ENCODE measurements at regions not wholly inside any gene's neighbourhood (a gene's known extent, or its start where the extent isn't known, plus 50 kb on each side); places are given as distances from the start of the nearest gene placed in this dataset.

DNA sequence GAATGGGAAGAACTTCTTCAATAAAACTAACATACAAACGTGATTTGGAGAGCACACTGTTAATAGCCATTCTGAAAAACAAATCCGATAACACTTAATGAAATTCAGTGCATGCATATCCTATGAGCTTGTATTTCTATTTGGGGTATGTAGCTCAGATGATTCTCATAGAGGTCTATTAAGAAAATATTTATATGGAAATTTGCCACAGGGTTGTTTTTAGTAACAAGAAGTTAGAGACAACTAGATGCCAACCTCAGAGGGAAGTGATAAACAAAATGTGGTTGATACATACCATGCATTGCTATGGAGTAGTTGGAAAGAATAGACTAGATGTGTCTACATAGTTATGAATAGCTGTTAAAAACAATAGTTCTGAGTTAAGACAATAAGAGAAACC lies 395.8 kb upstream of the MAGEB18 start:
- no peak overlapping the region for H4K91ac ChIP-seq (replicated peaks; ENCODE audit: insufficient read length, low read length)
- H3K23me2 ChIP-seq (ENCODE audit: low read depth, low read length): no peaks in the 10 kb centered on the region
- ChIA-PET POLR2A (ENCODE audit: partially characterized antibody) (no interaction called here), CTCF (ENCODE audit: partially characterized antibody) (no interaction called here)
- H2AK5ac ChIP-seq (ENCODE audit: low read depth, low read length): no peak overlapping the region
- no peak overlapping the region for H3K27ac ChIP-seq (ENCODE audit: low read depth, low read length)
- no peak overlapping the region for H2BK120ac ChIP-seq (replicated peaks; ENCODE audit: low read depth, low read length)
- H3K4me1 ChIP-seq (replicated peaks in 1 of 4; ENCODE audit: control insufficient read depth in 3 of 4, insufficient read depth in 4 of 4, low read length in 3 of 4): no peaks in the 10 kb centered on the region
- H3K36me3 ChIP-seq (ENCODE audit: control insufficient read depth in 2 of 4, insufficient read depth in 4 of 4, low read length in 3 of 4): no peaks in the 10 kb centered on the region
- H2BK5ac ChIP-seq (ENCODE audit: low read depth, low read length): no peak overlapping the region
- H2BK12ac ChIP-seq (ENCODE audit: low read depth, low read length): no peak overlapping the region
- H3K4me3 ChIP-seq (ENCODE audit: extremely low read depth in 1 of 4, insufficient read depth in 2 of 4, low read depth in 3 of 4, low read length in 4 of 4): no peak overlapping the region
- no peak overlapping the region for H3K56ac ChIP-seq (replicated peaks; ENCODE audit: insufficient read length, low read depth, low read length)
- H3K4ac ChIP-seq (replicated peaks; ENCODE audit: insufficient read length, low read depth, low read length): no peak overlapping the region
- no peak overlapping the region for H2BK15ac ChIP-seq (ENCODE audit: low read length)
- no peak overlapping the region for H3K4me2 ChIP-seq (ENCODE audit: insufficient read depth in 1 of 2, low read depth in 2 of 2, low read length in 2 of 2)
- no peak overlapping the region for H2AFZ ChIP-seq (ENCODE audit: low read length)
- H3K79me2 ChIP-seq (ENCODE audit: control insufficient read depth in 1 of 2, insufficient read depth in 2 of 2, low read length in 2 of 2): no peaks in the 10 kb centered on the region
- H3K18ac ChIP-seq (ENCODE audit: extremely low read depth, low read length): no peak overlapping the region
- FAIRE-seq (no peak), DNase-seq (ENCODE audit: low read depth in 1 of 2, low spot score in 2 of 2) (no peak)
- no peaks in the 10 kb centered on the region for H3K79me1 ChIP-seq (ENCODE audit: low read depth, low read length)
- H3K14ac ChIP-seq (ENCODE audit: insufficient read length): no peak overlapping the region
- no peak overlapping the region for H3K9ac ChIP-seq (replicated peaks in 1 of 4; ENCODE audit: extremely low read depth in 1 of 4, low read depth in 3 of 4, low read length in 3 of 4)
- H4K8ac ChIP-seq (ENCODE audit: extremely low read depth, insufficient read depth, low read length): no peak overlapping the region
- H4K20me1 ChIP-seq (replicated peaks in 1 of 2; ENCODE audit: control insufficient read depth in 1 of 2, insufficient read depth in 2 of 2, low read length in 2 of 2): no peaks in the 10 kb centered on the region
- H4K5ac ChIP-seq (ENCODE audit: insufficient read length, low read depth, low read length): no peak overlapping the region
- H3K23ac ChIP-seq (ENCODE audit: insufficient read length): no peak overlapping the region
- no peaks in the 10 kb centered on the region for H3K9me3 ChIP-seq (ENCODE audit: insufficient read depth in 2 of 2, low read depth in 1 of 2, low read length in 1 of 2)
- no peaks in the 10 kb centered on the region for H3K27me3 ChIP-seq (replicated peaks in 1 of 4; ENCODE audit: control insufficient read depth in 3 of 4, extremely low read depth in 1 of 4, insufficient read depth in 3 of 4, low read length in 3 of 4)
- 42% methylated on average over 2 of the region's 2 CpGs; no CpG with 5 or more reads in 1 of the 2 experiments for WGBS, 2 experiments (ENCODE audit: extremely low coverage in 1 of 2, insufficient coverage in 1 of 2, insufficient read length in 1 of 2, insufficient replicate concordance in 2 of 2, low coverage in 1 of 2, low lambda C conversion rate in 2 of 2, missing lambda C conversion rate in 1 of 2)
- no peak overlapping the region for H2BK20ac ChIP-seq (ENCODE audit: low read length)
- TF ChIP-seq TBP (IDR thresholded peaks at IDR 0.05; ENCODE audit: low read depth, low read length): no peak
- TF ChIP-seq RNF2 (IDR thresholded peaks at IDR 0.05; ENCODE audit: borderline replicate concordance, low read depth, low read length, missing control alignments, poor library complexity, severe bottlenecking): no peak
